Fibroblast of skin of right biceps (primary cell): ENCODE measurements at regions not wholly inside any gene's neighbourhood (a gene's known extent, or its start where the extent isn't known, plus 50 kb on each side); places are given as distances from the start of the nearest gene placed in this dataset.
"Not testable (repeated sequence)": the region's sequence is repeated elsewhere in the genome, so short reads cannot be mapped to it uniquely, and the experiment has no call there.

Experiments used
- DNase-seq: peaks from one replicate; pipeline ENCODE4 v3.0.0-alpha.2; 2013

GRCh38 chr3:81277853-81278252 is 483.6 kb downstream of the GBE1 start:
- peak; percentile 79 for DNase-seq

- DNase-seq = no peak
Measured at GRCh38 chr3:81274671-81275070, 486.8 kb downstream of the GBE1 start.

GRCh38 chr3:81270603-81271379 is 490.7 kb downstream of the GBE1 start:
- no peak for DNase-seq

GRCh38 chr3:81268526-81268925 is 492.9 kb downstream of the GBE1 start:
- no peak for DNase-seq

- DNase-seq = no peak
Measured at GRCh38 chr3:81261996-81262395, 499.4 kb downstream of the GBE1 start.

GRCh38 chr3:81255463-81255862 is 506.0 kb downstream of the GBE1 start:
- DNase-seq = no peak

GRCh38 chr3:81251096-81251495 is 510.3 kb downstream of the GBE1 start:
- no peak for DNase-seq

- DNase-seq = peak; percentile 79
Measured at GRCh38 chr3:81249540-81250029, 511.9 kb downstream of the GBE1 start.

- no peak for DNase-seq
Measured at GRCh38 chr3:81245501-81245900, 515.9 kb downstream of the GBE1 start.

GRCh38 chr3:81245043-81245442 is 516.4 kb downstream of the GBE1 start:
- DNase-seq = peak; percentile 24

GRCh38 chr3:81244231-81244630 is 517.2 kb downstream of the GBE1 start:
- no peak for DNase-seq

- DNase-seq = peak; percentile 41
Measured at GRCh38 chr3:81242871-81243270, 518.6 kb downstream of the GBE1 start.

- no peak for DNase-seq
Measured at GRCh38 chr3:81237181-81237580, 524.3 kb downstream of the GBE1 start.

- DNase-seq = peak; percentile 58
Measured at GRCh38 chr3:81218023-81218422, 543.4 kb downstream of the GBE1 start.

- no peak for DNase-seq
Measured at GRCh38 chr3:81217101-81217500, 544.3 kb downstream of the GBE1 start.

GRCh38 chr3:81216192-81216591 is 545.3 kb downstream of the GBE1 start:
- DNase-seq = peak; percentile 86

- DNase-seq = peak; percentile 80
Measured at GRCh38 chr3:81214631-81215030, 546.8 kb downstream of the GBE1 start.

- DNase-seq = no peak
Measured at GRCh38 chr3:81199587-81199986, 561.9 kb downstream of the GBE1 start.

GRCh38 chr3:81198756-81199155 is 562.7 kb downstream of the GBE1 start:
- peak; percentile 69 for DNase-seq

GRCh38 chr3:81198216-81198615 is 563.2 kb downstream of the GBE1 start:
- DNase-seq = peak; percentile 76

- DNase-seq = peak; percentile 73
Measured at GRCh38 chr3:81197386-81197785, 564.1 kb downstream of the GBE1 start.

GRCh38 chr3:81195478-81195877 is 566.0 kb downstream of the GBE1 start:
- peak; percentile 87 for DNase-seq

- no peak for DNase-seq
Measured at GRCh38 chr3:81186412-81186811, 575.0 kb downstream of the GBE1 start.

- DNase-seq = not testable (repeated sequence)
Measured at GRCh38 chr3:81182086-81182875, 579.2 kb downstream of the GBE1 start.
